Fibroblast of pulmonary artery (primary cell): ENCODE measurements at regions not wholly inside any gene's neighbourhood (a gene's known extent, or its start where the extent isn't known, plus 50 kb on each side); places are given as distances from the start of the nearest gene placed in this dataset.

ENCODE experiments used
- DNase-seq: peaks from one replicate; pipeline ENCODE4 v3.0.0-alpha.2; 2010; ENCODE audit warnings: low read depth
- H3K4me3 ChIP-seq: replicated peaks from 2 replicates; pipeline ENCODE4 v1.5.1; 2011; ENCODE audit warnings: low read depth, mild to moderate bottlenecking, control low read depth, low read length, moderate library complexity
- TF ChIP-seq, protein P1 (sequence below): IDR thresholded peaks from 2 replicates; pipeline ENCODE4 v1.5.1; 2011; ENCODE audit warnings: mild to moderate bottlenecking, control low read depth, low read length, inconsistent platforms; ENCODE audit errors: missing control alignments

DNA sequence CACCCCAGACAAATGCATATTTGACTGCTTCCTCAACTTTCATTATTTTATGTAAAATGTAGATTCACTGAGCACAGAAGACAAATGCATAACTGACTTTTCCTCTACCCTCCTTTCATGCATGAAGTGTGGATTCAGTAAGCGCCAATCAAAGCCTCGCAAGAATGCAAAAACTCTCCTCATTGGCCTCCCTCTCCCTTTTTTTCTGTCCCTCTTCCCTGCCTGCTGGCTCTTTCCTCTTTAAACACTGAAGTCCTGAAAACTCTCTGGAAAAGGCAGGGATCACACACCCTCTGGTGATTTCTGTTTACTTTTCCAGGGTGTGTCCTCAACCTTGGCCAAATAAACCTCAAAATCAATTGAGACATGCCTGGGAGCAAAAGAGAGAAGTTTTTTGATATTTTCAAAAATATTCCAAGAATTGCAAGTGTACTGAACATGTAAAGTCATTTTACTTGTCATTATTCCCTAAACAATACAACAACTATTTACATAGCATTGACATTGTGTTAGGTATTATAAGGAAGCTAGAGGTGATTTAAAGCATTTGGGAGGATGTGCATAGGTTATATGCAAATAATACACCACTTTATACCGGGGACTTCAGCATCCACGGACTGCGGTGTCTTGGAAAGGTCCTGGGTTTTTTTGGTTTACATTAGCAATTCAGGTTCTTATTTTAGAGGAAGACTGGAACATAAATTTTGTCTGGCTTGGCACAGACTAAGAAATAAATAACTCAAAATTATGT lies 71.4 kb downstream of the SEC61G start:
- DNase-seq = no peak
- H3K4me3 ChIP-seq = no peak overlapping the region
- TF ChIP-seq, protein P1, sequence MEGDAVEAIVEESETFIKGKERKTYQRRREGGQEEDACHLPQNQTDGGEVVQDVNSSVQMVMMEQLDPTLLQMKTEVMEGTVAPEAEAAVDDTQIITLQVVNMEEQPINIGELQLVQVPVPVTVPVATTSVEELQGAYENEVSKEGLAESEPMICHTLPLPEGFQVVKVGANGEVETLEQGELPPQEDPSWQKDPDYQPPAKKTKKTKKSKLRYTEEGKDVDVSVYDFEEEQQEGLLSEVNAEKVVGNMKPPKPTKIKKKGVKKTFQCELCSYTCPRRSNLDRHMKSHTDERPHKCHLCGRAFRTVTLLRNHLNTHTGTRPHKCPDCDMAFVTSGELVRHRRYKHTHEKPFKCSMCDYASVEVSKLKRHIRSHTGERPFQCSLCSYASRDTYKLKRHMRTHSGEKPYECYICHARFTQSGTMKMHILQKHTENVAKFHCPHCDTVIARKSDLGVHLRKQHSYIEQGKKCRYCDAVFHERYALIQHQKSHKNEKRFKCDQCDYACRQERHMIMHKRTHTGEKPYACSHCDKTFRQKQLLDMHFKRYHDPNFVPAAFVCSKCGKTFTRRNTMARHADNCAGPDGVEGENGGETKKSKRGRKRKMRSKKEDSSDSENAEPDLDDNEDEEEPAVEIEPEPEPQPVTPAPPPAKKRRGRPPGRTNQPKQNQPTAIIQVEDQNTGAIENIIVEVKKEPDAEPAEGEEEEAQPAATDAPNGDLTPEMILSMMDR = no peak

DNA sequence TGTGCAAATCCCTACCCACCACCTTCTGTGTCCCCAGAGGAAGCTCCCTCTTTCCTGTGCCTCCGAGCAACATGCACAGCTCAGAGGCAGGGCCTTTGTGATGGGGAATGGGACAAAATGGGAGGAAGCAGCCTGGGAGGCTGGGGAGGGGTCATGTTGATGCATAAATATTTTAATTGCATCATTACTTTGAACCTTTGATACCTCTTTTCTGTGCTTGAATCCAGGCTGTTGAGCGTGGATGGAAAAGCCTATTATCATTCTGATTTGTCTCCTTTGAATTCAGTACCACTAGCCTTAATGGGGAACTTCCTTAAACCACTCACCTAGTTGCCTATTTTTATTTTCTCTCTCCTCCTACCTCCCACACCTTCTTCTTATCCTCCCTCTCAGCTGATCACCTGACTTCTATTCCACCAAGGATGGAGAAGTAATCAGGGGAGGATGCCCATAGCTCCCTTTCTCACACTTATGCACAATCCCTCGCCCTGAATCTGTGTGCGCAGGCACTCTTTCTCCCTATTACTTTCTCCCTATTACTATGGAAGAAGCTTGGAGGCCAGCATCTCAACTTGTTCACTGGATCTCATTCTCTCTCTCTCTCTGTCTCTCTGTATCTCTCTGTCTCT lies 78.5 kb downstream of the SEC61G start:
- H3K4me3 ChIP-seq = no peak overlapping the region
- no peak for DNase-seq
- TF ChIP-seq, protein P1 = no peak

DNA sequence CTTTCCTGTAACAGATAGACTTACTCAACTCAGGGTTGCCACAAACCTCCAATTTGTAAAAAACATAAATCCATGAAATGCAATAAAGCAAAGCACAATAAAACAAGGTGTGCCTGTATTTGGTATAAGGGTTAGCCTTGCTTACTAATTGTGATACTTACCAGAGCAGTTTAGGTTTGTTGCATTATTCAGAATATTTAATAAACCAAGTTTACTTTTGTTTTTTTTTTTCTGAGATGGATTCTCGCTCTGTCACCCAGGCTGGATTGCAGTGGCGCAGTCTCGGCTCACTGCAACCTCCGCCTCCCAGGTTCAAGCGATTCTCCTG lies 79.6 kb downstream of the SEC61G start:
- no peak overlapping the region for H3K4me3 ChIP-seq
- TF ChIP-seq, protein P1 = no peak
- DNase-seq = no peak

DNA sequence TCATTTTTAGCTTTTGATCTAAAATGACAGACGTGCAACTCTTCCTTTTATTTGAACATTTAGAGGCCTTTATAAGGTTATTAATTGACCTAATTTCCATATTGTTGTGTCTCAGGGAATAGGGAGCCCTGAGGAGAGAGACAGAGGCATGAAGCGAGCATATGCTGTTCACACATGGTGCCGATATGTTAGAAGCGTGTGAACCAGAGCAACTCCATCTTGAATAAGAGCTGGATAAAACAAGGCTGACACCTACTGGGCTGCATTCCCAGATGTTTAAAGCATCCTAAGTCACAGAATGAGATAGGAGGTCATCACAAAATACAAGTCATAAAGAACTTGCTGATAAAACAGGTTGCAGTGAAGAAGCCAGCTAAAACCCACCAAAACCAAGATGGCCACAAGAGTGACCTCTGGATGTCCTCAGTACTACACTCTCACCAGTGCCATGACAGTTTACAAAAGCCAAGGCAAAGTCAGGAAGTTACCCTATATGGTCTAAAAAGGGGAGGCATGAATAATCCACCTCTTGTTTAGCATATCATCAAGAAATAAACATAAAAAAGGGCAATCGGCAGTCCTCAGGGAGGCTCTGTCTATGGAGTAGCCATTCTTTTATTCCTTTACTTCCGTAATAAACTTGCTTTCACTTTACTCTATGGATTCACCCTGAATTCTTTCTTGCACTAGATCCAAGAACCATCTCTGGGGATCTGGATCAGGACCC lies 80.1 kb downstream of the SEC61G start:
- no peak for DNase-seq

DNA sequence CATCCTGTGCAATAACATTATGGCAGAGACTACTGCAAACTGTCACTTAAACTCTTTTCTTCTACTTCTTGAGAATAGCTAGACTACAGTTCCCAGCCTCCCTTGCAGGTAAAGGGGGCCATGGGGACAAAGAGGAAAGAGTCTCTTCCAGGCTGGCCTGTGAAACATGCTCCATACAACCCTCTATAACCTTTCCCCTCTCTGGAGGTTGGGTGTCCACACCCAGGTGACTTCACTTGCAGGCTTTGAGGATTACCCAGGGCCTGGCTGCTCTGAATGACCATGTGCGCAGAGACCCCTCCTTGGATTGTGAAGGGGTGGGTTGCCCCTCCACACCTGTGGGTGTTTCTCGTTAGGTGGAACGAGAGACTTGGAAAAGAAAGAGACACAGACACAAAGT lies 84.1 kb downstream of the SEC61G start:
- TF ChIP-seq, protein P1 = no peak
- DNase-seq = no peak
- no peak overlapping the region for H3K4me3 ChIP-seq

More for the DNA sequence above, 80.1 kb downstream of the SEC61G start:
- TF ChIP-seq, protein P1 = no peak
- no peak overlapping the region for H3K4me3 ChIP-seq

GRCh38 chr7:54672519-54672918 lies 86.5 kb downstream of the SEC61G start:
- TF ChIP-seq, protein P1 = no peak
- no peak overlapping the region for H3K4me3 ChIP-seq
- no peak for DNase-seq
